VCaP (cell line): ENCODE measurements at regions not wholly inside any gene's neighbourhood (a gene's known extent, or its start where the extent isn't known, plus 50 kb on each side); places are given as distances from the start of the nearest gene placed in this dataset.

Source experiments
- H3K27ac ChIP-seq: fragments of 450-650 bp; 2 replicates; pipeline ENCODE4 v1.5.1; 2017
- CTCF ChIP-seq: fragments of 450-650 bp; conservative IDR thresholded peaks from 2 replicates; pipeline ENCODE4 v1.5.1; 2017; ENCODE audit warnings: mild to moderate bottlenecking, moderate library complexity

- no peak overlapping the region for H3K27ac ChIP-seq
- TF ChIP-seq CTCF: no peak
Observed at GRCh38 chr4:175277816-175278215, 359.7 kb downstream of the ADAM29 start.

- no peak overlapping the region for H3K27ac ChIP-seq
- no peak for TF ChIP-seq CTCF
Observed at GRCh38 chr4:175280153-175280552, 362.0 kb downstream of the ADAM29 start.

GRCh38 chr4:175281894-175282293 lies 363.7 kb downstream of the ADAM29 start:
- no peak overlapping the region for H3K27ac ChIP-seq
- no peak for TF ChIP-seq CTCF

DNA sequence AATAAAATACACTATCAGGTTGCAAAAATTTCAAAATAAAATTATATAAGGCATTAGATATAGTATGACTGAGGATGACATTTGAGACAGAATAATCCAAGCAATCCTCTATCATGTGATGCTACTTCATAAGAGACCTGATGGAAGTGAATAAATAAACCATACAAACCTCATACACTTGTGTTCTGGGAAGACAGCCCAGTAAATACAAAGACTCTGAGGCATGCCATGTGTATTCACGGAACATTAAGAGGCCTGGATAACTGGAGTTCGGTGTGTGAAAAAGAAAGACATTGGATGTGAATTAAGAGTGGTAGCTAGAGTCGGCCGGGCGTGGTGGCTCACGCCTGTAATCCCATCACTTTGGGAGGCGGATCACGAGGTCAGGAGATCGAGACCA lies 364.2 kb downstream of the ADAM29 start:
- no peak; the same call in 1 of the 2 replicates for TF ChIP-seq CTCF
- H3K27ac ChIP-seq: no peak overlapping the region

DNA sequence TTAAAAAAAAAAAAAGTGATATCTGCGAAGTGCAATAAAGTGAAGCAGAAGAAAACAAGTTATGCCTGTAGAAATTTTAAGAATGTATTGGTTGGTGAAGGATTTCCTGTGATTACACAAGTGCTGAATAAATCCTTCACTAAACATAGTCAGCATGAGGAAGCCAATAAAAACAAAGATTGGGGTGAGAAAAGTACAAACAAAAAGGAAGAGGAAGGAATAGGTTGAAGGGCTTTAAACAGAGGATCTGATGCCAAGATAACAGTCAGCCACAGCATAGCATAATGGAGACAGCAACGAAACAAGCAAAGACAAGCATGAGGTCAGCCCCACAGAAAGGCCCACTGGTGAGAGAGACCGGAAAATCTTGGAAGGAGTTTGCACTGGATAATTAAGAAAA lies 372.2 kb downstream of the ADAM29 start:
- no peak overlapping the region for H3K27ac ChIP-seq
- TF ChIP-seq CTCF: no peak

DNA sequence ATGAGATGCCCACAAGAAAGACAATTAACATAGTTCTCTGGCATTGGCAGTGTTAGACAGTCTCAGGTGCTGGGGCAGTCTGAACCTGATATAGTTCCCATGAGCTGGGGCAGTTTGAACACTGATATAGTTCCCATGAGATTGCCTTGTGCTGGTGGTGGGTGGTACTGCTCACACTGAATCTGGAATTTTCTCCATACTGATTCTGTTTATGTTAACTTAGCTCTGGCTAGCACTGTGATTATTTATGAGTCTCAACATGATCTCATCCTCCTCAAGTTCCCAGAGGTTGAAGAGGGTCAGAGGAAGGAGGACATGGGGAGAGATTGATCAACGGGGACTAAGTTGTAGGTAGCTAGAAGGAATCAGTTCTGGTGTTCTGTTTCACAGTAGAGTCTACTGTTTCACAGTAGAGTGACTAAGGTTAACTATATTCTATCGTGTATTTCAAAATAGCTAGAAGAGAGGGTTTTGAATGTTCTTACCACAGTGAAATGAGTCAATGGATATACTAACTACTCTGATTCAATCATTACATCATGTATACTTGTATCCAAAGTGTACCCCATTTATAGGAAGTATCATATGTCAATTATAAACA lies 379.9 kb downstream of the ADAM29 start:
- no peak overlapping the region for H3K27ac ChIP-seq
- TF ChIP-seq CTCF: no peak

DNA sequence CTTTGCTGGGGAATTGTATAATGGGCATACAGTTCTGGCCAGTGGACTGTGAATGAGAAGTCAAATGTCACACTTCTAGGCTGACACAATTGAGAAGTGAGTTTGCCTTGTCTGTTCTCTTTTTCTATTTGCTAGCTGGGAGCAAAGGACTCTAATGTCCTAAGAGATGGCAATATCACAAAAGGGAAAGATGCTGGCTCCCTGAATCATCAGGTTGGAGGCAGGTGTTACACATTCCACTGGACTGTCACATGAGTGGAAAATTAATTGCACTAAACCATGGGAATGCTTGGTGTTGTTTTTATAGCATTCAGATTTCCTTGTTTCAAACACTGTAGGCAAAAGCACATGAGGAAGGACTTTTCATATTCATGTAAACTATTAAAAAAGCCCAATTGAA lies 388.3 kb downstream of the ADAM29 start:
- H3K27ac ChIP-seq: no peak overlapping the region
- no peak for TF ChIP-seq CTCF
